H7 (cell line): ENCODE measurements at regions not wholly inside any gene's neighbourhood (a gene's known extent, or its start where the extent isn't known, plus 50 kb on each side); places are given as distances from the start of the nearest gene placed in this dataset.

ENCODE experiments used
- DNase-seq: peaks from one replicate; pipeline ENCODE4 v3.0.0; 2012
- H3K27me3 ChIP-seq: 2 replicates; pipeline ENCODE4 v1.6.0; 2011; ENCODE audit warnings: mild to moderate bottlenecking, low read length; ENCODE audit not compliant: control insufficient read depth, insufficient read depth
- H3K36me3 ChIP-seq: replicated peaks from 2 replicates; pipeline ENCODE4 v1.5.1; 2011; ENCODE audit warnings: low read length; ENCODE audit not compliant: control insufficient read depth, insufficient read depth
- H3K4me3 ChIP-seq: 2 replicates; pipeline ENCODE4 v1.5.1; 2011; ENCODE audit warnings: low read depth, mild to moderate bottlenecking, control low read depth, low read length, moderate library complexity; ENCODE audit not compliant: insufficient read depth

GRCh38 chr6:105833959-105834947 is 251.9 kb upstream of the PRDM1 start:
- no peaks in the 10 kb centered on the region for H3K36me3 ChIP-seq
- H3K4me3 ChIP-seq: no peak overlapping the region
- no peaks in the 10 kb centered on the region for H3K27me3 ChIP-seq
- no peak for DNase-seq

DNA sequence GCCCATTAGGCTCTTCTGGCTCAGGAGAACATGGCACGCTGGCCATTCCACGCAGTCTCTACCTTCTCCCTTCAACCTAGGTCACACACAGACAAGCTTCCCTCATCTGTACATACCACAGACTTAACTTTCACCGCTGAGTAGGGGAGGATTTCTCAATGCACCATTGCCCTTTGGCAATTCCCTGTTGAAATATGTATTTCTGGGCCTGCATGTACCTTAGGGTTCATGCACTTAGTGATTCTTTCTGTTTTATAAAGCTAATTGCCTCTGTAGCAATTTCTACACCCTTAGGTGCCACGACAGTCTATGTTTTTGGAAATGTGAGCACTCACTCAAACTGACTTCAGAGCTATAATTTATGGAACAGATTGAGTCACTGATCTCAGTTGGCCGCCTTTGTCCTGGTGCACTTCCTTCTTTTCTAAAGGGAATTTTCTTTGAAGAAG is 253.8 kb upstream of the PRDM1 start:
- Histone ChIP-seq H3K36me3 (no peaks in the 10 kb centered on the region), H3K4me3 (no peak overlapping the region), H3K27me3 (no peaks in the 10 kb centered on the region)
- DNase-seq: no peak

- DNase-seq: no peak
- H3K4me3 ChIP-seq: no peak overlapping the region
- H3K27me3 ChIP-seq: no peaks in the 10 kb centered on the region
- no peaks in the 10 kb centered on the region for H3K36me3 ChIP-seq
Observed at GRCh38 chr6:105831311-105832097, 254.6 kb upstream of the PRDM1 start.

DNA sequence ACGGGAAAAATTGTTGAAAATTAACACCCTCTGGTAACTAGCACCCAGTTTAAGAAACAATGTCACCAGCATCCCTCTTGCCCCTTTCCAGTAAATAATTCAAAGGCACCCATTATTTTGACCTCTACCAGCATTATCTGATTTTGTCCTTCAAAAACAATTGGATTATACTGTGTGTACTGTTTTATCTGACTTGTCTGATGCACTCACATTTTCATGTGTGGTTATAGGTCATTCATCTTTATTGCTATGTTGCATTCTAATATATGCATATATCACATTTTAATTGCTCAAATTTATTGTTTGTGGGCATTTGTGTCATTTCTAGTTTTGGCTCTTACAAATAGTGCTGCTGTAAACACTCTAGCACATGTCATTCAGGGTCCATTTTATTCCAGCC is 260.9 kb upstream of the PRDM1 start:
- Histone ChIP-seq H3K4me3 (no peak overlapping the region), H3K36me3 (no peaks in the 10 kb centered on the region), H3K27me3 (no peaks in the 10 kb centered on the region)
- no peak for DNase-seq

GRCh38 chr6:105824732-105825131 is 261.4 kb upstream of the PRDM1 start:
- Histone ChIP-seq H3K27me3 (no peaks in the 10 kb centered on the region), H3K4me3 (no peak overlapping the region), H3K36me3 (no peaks in the 10 kb centered on the region)
- DNase-seq: no peak

DNA sequence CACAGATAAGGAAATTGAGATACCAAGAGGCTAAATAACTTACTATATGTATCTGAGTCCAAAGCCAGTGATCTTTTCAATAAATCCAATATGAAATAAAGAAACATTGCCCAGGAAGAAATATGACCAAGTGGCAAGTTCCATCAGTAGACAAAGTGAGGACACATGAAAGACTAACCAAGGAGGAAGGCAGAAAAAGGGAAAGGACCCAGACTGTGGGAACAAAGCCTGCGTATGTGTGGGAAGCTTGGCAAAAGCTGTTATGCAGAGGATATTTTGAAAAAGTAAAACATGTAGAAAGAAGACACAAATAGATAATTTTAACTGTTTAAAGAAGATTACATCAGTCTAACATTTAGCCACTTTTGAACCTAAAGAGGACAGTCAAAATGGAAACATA is 264.4 kb upstream of the PRDM1 start:
- Histone ChIP-seq H3K4me3 (no peak overlapping the region), H3K36me3 (no peaks in the 10 kb centered on the region)

GRCh38 chr6:105821027-105821426 is 265.1 kb upstream of the PRDM1 start:
- Histone ChIP-seq H3K4me3 (no peak overlapping the region), H3K36me3 (no peaks in the 10 kb centered on the region), H3K27me3 (no peaks in the 10 kb centered on the region)
- DNase-seq: no peak

More for the DNA sequence above, 264.4 kb upstream of the PRDM1 start:
- no peaks in the 10 kb centered on the region for H3K27me3 ChIP-seq
- no peak for DNase-seq

DNA sequence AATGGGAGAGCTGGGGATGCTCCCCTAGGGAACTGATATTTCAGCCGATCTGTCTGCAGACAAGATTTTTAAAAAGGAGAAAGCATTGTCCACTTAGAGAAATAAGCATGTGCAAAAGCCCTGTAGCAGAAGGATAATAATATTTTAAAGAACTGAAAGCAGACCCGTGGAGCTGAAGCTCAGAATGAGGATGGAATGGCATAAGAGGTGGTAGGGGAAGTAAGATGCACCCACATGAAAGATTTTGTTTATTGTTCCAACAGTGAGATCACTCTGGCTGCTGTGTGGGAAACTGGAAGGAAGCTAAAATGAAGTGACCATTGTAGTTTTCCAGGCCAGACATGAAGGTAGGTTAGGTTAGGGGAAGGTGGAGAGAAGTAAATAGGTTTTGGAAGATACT is 266.4 kb upstream of the PRDM1 start:
- H3K36me3 ChIP-seq: no peaks in the 10 kb centered on the region
- no peaks in the 10 kb centered on the region for H3K27me3 ChIP-seq
- no peak overlapping the region for H3K4me3 ChIP-seq
- DNase-seq: no peak

GRCh38 chr6:105818505-105818904 is 267.6 kb upstream of the PRDM1 start:
- Histone ChIP-seq H3K36me3 (no peaks in the 10 kb centered on the region), H3K27me3 (no peaks in the 10 kb centered on the region), H3K4me3 (no peak overlapping the region)
- DNase-seq: no peak

DNA sequence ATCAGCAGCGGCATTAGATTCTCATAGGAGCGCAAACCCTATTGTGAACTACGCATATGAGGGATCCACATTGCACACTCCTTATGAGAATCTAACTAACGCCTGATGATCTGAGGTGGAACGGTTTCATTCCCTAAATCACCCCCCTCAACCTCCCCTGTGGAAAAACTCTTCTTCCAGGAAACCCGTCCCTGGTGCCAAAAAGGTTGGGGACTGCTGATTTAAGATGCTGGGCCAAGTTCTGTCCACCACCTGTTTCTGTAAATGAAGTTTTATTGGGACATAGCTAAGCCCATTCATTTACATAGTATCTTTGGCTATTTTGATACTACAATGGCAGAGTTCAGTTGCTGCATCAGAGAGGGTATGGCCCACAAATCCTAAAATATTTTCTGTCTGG is 268.2 kb upstream of the PRDM1 start:
- H3K27me3 ChIP-seq: no peaks in the 10 kb centered on the region
- no peak overlapping the region for H3K4me3 ChIP-seq
- no peak for DNase-seq
- no peaks in the 10 kb centered on the region for H3K36me3 ChIP-seq

DNA sequence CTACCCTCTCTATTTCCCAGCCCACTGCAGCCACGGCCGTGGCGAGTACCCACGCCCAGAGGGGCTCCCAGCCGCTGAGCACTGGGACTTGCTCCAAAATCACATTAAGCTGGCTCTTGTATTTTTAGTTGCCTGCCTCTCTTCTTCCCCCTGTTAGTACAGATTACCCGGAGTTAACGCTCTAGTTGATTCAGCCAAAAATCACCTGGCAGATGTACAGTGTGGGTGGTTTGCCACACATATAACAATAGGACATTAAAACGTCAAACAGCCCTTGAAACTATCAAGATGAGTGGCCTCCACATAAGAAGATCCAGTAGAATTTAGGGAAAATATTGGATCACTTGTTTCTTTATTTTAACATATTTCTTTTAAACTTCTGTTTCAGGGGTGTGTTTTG is 268.8 kb upstream of the PRDM1 start:
- DNase-seq: no peak
- Histone ChIP-seq H3K36me3 (no peaks in the 10 kb centered on the region), H3K4me3 (no peak overlapping the region), H3K27me3 (no peaks in the 10 kb centered on the region)

DNA sequence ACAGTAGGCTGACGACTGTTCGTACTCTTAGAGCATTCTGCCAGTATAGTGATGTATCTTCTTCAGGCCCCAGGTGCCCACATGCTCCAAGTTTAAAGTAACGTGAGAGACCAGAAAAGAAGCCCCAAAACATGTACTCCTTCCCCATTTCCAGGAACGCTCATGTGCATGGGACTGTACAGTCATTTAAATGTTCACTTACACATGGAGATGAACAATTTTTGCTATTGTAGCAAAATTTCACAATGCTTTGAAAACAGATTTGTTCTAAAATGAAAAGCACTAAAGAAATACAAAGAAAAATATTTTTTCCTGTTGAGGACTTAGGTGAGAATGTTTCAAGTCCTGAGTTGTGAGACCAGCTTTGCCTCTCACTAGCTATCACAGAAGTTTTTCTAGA is 269.3 kb upstream of the PRDM1 start:
- Histone ChIP-seq H3K27me3 (no peaks in the 10 kb centered on the region), H3K36me3 (no peaks in the 10 kb centered on the region), H3K4me3 (no peak overlapping the region)
- DNase-seq: no peak

- DNase-seq: no peak
- Histone ChIP-seq H3K27me3 (no peaks in the 10 kb centered on the region), H3K4me3 (no peak overlapping the region), H3K36me3 (no peaks in the 10 kb centered on the region)
Observed at GRCh38 chr6:105815661-105816555, 270.2 kb upstream of the PRDM1 start.
